GM23248 (cell line): ENCODE measurements at regions not wholly inside any gene's neighbourhood (a gene's known extent, or its start where the extent isn't known, plus 50 kb on each side); places are given as distances from the start of the nearest gene placed in this dataset.

Experiments used
- DNase-seq: peaks from one replicate; pipeline ENCODE4 v3.0.0-alpha.2; 2015
- H2AFZ ChIP-seq: fragments of 200-600 bp; sonication (generic); 2 replicates; pipeline ENCODE4 v1.6.1; 2016; ENCODE audit warnings: antibody characterized with exemption
- H3F3A ChIP-seq: fragments of 200-600 bp; sonication (generic); 2 replicates; pipeline ENCODE4 v1.6.1; 2016; ENCODE audit warnings: mild to moderate bottlenecking, antibody characterized with exemption, mixed run types; ENCODE audit not compliant: insufficient read depth
- H3K27ac ChIP-seq: fragments of 200-600 bp; sonication (generic); 2 replicates; pipeline ENCODE4 v1.5.1; 2016; ENCODE audit warnings: mild to moderate bottlenecking
- H3K27me3 ChIP-seq: fragments of 200-600 bp; sonication (generic); replicated peaks from 2 replicates; pipeline ENCODE4 v1.6.1; 2016; ENCODE audit warnings: mild to moderate bottlenecking; ENCODE audit not compliant: insufficient read depth
- H3K36me3 ChIP-seq: fragments of 200-600 bp; sonication (generic); 2 replicates; pipeline ENCODE4 v1.6.1; 2016; ENCODE audit warnings: low read depth, mild to moderate bottlenecking
- H3K4me1 ChIP-seq: fragments of 200-600 bp; sonication (generic); 2 replicates; pipeline ENCODE4 v1.6.1; 2016; ENCODE audit warnings: mild to moderate bottlenecking; ENCODE audit not compliant: insufficient read depth
- H3K4me2 ChIP-seq: fragments of 200-600 bp; sonication (generic); one replicate; pipeline ENCODE4 v1.6.1; 2016; ENCODE audit warnings: mild to moderate bottlenecking; ENCODE audit not compliant: unreplicated experiment
- H3K4me3 ChIP-seq: fragments of 200-600 bp; sonication (generic); 2 replicates; pipeline ENCODE4 v1.5.1; 2016; ENCODE audit warnings: mild to moderate bottlenecking
- H3K79me2 ChIP-seq: fragments of 200-600 bp; sonication (generic); 2 replicates; pipeline ENCODE4 v1.6.1; 2016; ENCODE audit warnings: mild to moderate bottlenecking; ENCODE audit not compliant: insufficient read depth
- H3K9ac ChIP-seq: fragments of 200-600 bp; sonication (generic); 2 replicates; pipeline ENCODE4 v1.6.1; 2016; ENCODE audit warnings: mild to moderate bottlenecking
- H3K9me2 ChIP-seq: fragments of 200-600 bp; sonication (generic); 2 replicates; pipeline ENCODE4 v1.6.1; 2016; ENCODE audit warnings: mixed run types, mild to moderate bottlenecking, moderate library complexity; ENCODE audit not compliant: insufficient read depth
- H3K9me3 ChIP-seq: fragments of 200-600 bp; sonication (generic); one replicate; pipeline ENCODE4 v1.6.1; 2017; ENCODE audit warnings: low read depth
- H4K20me1 ChIP-seq: fragments of 200-600 bp; sonication (generic); 2 replicates; pipeline ENCODE4 v1.6.0; 2016; ENCODE audit not compliant: insufficient read depth
- EZH2 ChIP-seq: fragments of 200-600 bp; sonication (generic); IDR thresholded peaks from 2 replicates; pipeline ENCODE4 v1.6.1; 2018; ENCODE audit warnings: antibody characterized with exemption, mild to moderate bottlenecking; ENCODE audit not compliant: insufficient read depth, poor library complexity, severe bottlenecking
- EZH2phosphoT487 ChIP-seq: fragments of 200-600 bp; sonication (generic); IDR thresholded peaks from 2 replicates; pipeline ENCODE4 v1.6.1; 2018; ENCODE audit warnings: antibody characterized with exemption, moderate library complexity, mild to moderate bottlenecking, low read depth; ENCODE audit not compliant: insufficient read depth
- WGBS, 2 experiments: methylation state at CpG; one replicate each; pipeline ENCODE4 v1.1.6; 2015 to 2017; ENCODE audit warnings: low lambda C conversion rate in 2 of 2, low coverage in 1 of 2; ENCODE audit errors: missing lambda C conversion rate in 2 of 2; 5-methylcytosine and 5-hydroxymethylcytosine counted together
- in situ Hi-C: fragments of 300-500 bp; cut with MboI; formaldehyde crosslinking; loops from 2 replicates; pipeline ENCODE4 v1.15.0; 2020

GRCh38 chr9:110049699-110050450 lies 158.1 kb downstream of the C9orf152 start:
- Histone ChIP-seq H3K27me3 (no peaks in the 10 kb centered on the region), H3K4me2 (peak overlapping the region; percentile 87), H3K79me2 (peaks cover 72% of the 10 kb centered on the region), H3K9me2 (no peaks in the 10 kb centered on the region), H2AFZ (no peak overlapping the region), H4K20me1 (peaks cover 16% of the 10 kb centered on the region), H3K9ac (peak overlapping the region; percentile 91), H3K27ac (peak overlapping the region; percentile 68), H3K4me1 (peaks cover 19% of the 10 kb centered on the region), H3F3A (peaks cover 35% of the 10 kb centered on the region), H3K9me3 (no peaks in the 10 kb centered on the region), H3K4me3 (peak overlapping the region; percentile 97), H3K36me3 (peaks cover 4% of the 10 kb centered on the region)
- in situ Hi-C loops = loop anchor here (10.0 kb wide), 1 partner anchor 145 kb away; no protein-coding TSS in a partner anchor
- TF ChIP-seq EZH2phosphoT487 (no peak), EZH2 (no peak)
- 3 to 4% methylated on average over 16 to 26 of the region's 26 CpGs for WGBS, 2 experiments
- DNase-seq = peak; percentile 70

GRCh38 chr9:110050925-110051355 lies 157.0 kb downstream of the C9orf152 start:
- Histone ChIP-seq H3K9me3 (no peaks in the 10 kb centered on the region), H2AFZ (no peak overlapping the region), H3K4me3 (peak overlapping the region; percentile 97), H3K9me2 (no peaks in the 10 kb centered on the region), H3K79me2 (peaks cover 82% of the 10 kb centered on the region), H3K27ac (peak overlapping the region; percentile 68), H3K4me1 (peaks cover 19% of the 10 kb centered on the region), H3K27me3 (no peaks in the 10 kb centered on the region), H3K9ac (peak overlapping the region; percentile 91), H3F3A (peaks cover 35% of the 10 kb centered on the region), H3K36me3 (peaks cover 4% of the 10 kb centered on the region), H4K20me1 (peaks cover 16% of the 10 kb centered on the region), H3K4me2 (peak overlapping the region; percentile 87)
- DNase-seq = peak; percentile 96
- 0% methylated on average over 1 of the region's 1 CpG for WGBS, 2 experiments
- in situ Hi-C loops = loop anchor here (10.0 kb wide), 1 partner anchor 146 kb away; no protein-coding TSS in a partner anchor
- TF ChIP-seq EZH2 = no peak

GRCh38 chr9:110056062-110056461 lies 151.9 kb downstream of the C9orf152 start:
- no peak overlapping the region for H2AFZ ChIP-seq
- no peak for TF ChIP-seq EZH2phosphoT487
- TF ChIP-seq EZH2 = no peak
- H3K27ac ChIP-seq = no peak overlapping the region
- in situ Hi-C loops = loop anchor here (10.0 kb wide), 1 partner anchor 151 kb away; no protein-coding TSS in a partner anchor
- peaks cover 99% of the 10 kb centered on the region for H3K79me2 ChIP-seq
- no peaks in the 10 kb centered on the region for H3K27me3 ChIP-seq
- no peak overlapping the region for H3K4me3 ChIP-seq
- H3K36me3 ChIP-seq = peaks cover 12% of the 10 kb centered on the region
- H4K20me1 ChIP-seq = peaks cover 41% of the 10 kb centered on the region
- no peaks in the 10 kb centered on the region for H3K9me2 ChIP-seq
- peaks cover 36% of the 10 kb centered on the region for H3F3A ChIP-seq
- no peak overlapping the region for H3K9ac ChIP-seq
- no peaks in the 10 kb centered on the region for H3K9me3 ChIP-seq
- no peak overlapping the region for H3K4me2 ChIP-seq
- WGBS, 2 experiments = 99% methylated on average over 6 of the region's 6 CpGs
- DNase-seq = no peak
- peaks cover 19% of the 10 kb centered on the region for H3K4me1 ChIP-seq

- 91 to 93% methylated on average over 5 of the region's 5 CpGs for WGBS, 2 experiments
- Histone ChIP-seq H3F3A (peaks cover 14% of the 10 kb centered on the region; the same call in 1 of the 2 replicates), H3K27me3 (no peaks in the 10 kb centered on the region), H3K4me1 (no peaks in the 10 kb centered on the region), H3K4me2 (no peak overlapping the region), H4K20me1 (peaks cover 39% of the 10 kb centered on the region), H3K27ac (no peak overlapping the region), H3K9me3 (no peaks in the 10 kb centered on the region), H3K9ac (no peak overlapping the region), H3K9me2 (no peaks in the 10 kb centered on the region), H3K79me2 (peaks cover 100% of the 10 kb centered on the region), H3K36me3 (peaks cover 13% of the 10 kb centered on the region), H2AFZ (no peak overlapping the region), H3K4me3 (no peak overlapping the region)
- no peak for DNase-seq
- in situ Hi-C loops = loop anchor here (10.0 kb wide), 1 partner anchor 154 kb away; no protein-coding TSS in a partner anchor
- no peak for TF ChIP-seq EZH2
Observed at GRCh38 chr9:110058304-110058953, 149.5 kb downstream of the C9orf152 start.
